ENCODE measurements at regions not wholly inside any gene's neighbourhood (a gene's known extent, or its start where the extent isn't known, plus 50 kb on each side); places are given as distances from the start of the nearest gene placed in this dataset.

DNA sequence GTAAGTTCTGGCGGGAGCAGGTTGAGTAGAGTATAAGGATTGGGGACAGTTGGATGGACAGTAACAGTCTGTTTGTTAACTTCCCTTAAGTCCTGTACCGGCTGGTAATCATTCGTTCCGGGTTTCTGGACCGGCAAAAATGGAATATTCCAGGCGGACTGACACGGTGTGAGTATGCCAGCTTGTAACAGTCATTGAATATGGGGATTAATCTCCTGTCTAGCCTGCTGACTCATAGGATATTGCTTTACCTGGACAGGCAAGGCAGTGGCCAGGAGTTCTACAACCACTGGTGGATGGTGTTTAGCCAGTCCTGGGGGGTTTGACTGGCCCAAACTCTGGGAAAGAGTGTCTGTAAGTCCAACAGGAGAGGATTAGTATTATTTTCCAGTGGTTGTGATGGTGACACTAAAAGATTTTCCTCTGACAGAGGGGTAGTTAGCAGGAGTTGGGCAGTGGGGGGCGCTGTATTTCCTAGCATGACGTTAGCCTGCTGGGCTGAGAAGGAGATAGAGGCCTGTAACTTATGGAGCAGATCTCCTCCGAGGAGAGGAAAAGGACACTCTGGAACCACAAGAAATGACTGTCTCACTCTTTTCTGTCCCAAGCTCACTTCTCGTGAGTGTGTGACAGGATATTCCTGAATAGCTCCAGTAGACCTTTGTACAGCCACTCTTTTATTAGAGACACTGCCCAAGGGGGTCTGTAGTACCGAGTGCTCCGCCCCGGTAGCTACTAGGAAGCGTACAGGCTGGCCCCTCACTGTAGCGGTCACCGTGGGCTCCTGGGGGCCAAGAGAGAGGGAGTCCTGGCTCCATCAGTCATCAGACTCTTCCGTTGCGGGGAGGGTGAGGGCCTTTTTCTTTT is 152.2 kb downstream of the TRIM27 start:
- H3K27me3 ChIP-seq = peaks cover 8% of the 10 kb centered on the region
- H3K9me3 ChIP-seq = no peaks in the 10 kb centered on the region
- H3K4me1 ChIP-seq = no peaks in the 10 kb centered on the region
- no peak for DNase-seq (ENCODE audit: low spot score in 2 of 2)
- intact Hi-C loops (cut with DNase I) = no loop called here
- no peak overlapping the region for H3K27ac ChIP-seq
- TF ChIP-seq, protein P1, sequence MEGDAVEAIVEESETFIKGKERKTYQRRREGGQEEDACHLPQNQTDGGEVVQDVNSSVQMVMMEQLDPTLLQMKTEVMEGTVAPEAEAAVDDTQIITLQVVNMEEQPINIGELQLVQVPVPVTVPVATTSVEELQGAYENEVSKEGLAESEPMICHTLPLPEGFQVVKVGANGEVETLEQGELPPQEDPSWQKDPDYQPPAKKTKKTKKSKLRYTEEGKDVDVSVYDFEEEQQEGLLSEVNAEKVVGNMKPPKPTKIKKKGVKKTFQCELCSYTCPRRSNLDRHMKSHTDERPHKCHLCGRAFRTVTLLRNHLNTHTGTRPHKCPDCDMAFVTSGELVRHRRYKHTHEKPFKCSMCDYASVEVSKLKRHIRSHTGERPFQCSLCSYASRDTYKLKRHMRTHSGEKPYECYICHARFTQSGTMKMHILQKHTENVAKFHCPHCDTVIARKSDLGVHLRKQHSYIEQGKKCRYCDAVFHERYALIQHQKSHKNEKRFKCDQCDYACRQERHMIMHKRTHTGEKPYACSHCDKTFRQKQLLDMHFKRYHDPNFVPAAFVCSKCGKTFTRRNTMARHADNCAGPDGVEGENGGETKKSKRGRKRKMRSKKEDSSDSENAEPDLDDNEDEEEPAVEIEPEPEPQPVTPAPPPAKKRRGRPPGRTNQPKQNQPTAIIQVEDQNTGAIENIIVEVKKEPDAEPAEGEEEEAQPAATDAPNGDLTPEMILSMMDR (IDR thresholded peaks at IDR 0.05) = no peak
- no peaks in the 10 kb centered on the region for H3K36me3 ChIP-seq
- H3K4me3 ChIP-seq = no peak overlapping the region

DNA sequence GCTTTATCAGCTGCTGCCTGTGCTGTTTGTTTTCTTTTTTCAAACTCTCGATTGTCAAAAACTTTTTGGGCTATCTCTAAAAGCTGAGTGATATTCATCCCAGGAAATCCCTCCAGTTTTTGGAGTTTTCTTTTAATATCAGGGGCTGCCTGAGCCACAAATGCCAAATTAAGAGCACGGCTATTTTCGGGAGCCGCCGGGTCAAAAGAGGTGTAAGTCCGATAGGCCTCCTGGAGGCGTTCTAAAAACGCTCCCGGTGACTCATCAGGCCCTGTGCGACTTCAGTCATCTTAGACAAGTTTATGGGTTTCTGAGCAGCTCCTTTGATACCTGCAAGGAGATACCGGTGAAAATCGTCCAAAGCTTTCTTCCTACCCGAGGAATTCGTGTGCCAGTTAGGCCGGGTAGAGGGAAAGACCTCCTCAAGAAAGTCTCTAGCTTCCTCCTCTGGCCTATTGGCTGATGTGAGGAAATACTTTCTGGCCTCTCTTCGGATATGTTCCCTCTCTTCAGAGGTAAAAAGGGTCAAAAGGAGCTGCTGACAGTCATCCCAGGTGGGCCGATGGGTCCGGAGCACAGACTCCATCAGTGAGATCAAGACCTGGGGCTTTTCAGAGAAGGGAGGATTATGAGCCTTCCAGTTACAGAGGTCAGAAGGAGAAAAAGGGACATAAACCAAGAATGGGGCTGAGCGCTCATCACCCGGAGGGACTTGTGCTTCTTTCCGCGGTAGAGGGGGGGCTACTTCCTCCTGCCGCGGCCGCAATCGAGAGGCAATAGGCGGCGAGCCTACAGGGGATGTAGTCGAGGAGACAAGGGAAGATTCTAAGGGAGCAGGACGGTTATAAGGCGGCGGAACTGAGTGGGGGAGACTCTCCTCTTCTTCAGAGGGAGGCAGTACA is 151.1 kb downstream of the TRIM27 start:
- H3K36me3 ChIP-seq = no peaks in the 10 kb centered on the region
- intact Hi-C loops (cut with DNase I) = no loop called here
- H3K9me3 ChIP-seq = no peaks in the 10 kb centered on the region
- TF ChIP-seq, protein P1 (IDR thresholded peaks at IDR 0.05) = no peak
- H3K27me3 ChIP-seq = peaks cover 8% of the 10 kb centered on the region
- H3K4me1 ChIP-seq = no peaks in the 10 kb centered on the region
- no peak overlapping the region for H3K4me3 ChIP-seq
- no peak for DNase-seq (ENCODE audit: low spot score in 2 of 2)
- H3K27ac ChIP-seq = no peak overlapping the region

DNA sequence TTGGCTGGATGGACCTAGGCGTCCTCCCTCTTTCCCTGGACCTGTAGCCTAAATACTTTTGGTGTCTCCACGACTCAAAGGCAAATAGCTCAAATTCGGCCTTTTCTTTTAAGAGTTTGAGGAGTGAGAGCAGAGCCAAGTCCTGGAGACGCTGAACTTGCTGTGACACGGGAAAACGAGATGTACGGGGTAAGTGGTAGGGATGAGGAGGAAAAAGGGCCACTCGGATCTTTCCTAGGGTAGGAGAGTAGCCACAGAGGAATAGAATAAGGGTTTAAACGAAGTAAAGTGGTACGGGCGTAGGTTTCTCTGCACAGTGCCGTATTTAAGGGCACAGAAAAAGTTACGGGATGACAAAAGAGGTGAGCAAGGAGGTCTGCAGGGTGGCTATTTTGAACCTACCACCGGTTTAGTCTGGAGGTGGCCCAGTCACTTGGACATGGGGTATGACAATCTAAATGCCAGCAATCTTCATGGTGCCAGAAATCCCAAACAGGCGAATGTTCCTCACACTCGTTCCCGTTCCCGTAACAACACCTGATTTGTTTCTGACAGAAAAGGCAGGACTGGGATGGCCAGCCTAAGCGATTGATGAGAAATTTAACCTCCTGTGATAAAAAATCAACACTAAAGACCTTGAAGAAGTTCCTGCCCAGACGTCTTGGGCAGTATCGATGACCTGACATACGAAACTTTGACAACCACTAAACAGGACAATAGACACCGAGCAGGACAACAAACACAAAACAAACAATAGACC is 149.3 kb downstream of the TRIM27 start:
- no peak overlapping the region for H3K27ac ChIP-seq
- H3K4me1 ChIP-seq = no peaks in the 10 kb centered on the region
- no peak overlapping the region for H3K4me3 ChIP-seq
- no peaks in the 10 kb centered on the region for H3K36me3 ChIP-seq
- no peaks in the 10 kb centered on the region for H3K9me3 ChIP-seq
- DNase-seq (ENCODE audit: low spot score in 2 of 2) = no peak
- intact Hi-C loops (cut with DNase I) = no loop called here
- TF ChIP-seq, protein P1 (IDR thresholded peaks at IDR 0.05) = no peak
- peaks cover 8% of the 10 kb centered on the region for H3K27me3 ChIP-seq

DNA sequence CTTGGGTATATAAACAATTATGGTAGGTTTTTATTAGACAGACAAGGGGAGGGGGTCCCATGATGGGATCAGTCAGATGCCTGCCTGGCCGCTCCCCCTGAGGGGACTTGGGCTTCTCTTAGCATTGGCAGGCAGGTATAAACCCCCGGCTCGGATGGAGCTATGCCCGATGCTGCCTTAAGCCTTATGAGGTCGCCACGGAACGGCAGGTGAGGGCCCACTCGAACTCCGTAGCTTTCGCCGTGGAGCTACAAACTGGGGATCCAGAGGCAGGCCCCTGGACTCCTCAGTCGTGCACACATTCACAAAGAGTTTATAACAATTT is 148.8 kb downstream of the TRIM27 start:
- H3K36me3 ChIP-seq = no peaks in the 10 kb centered on the region
- no peaks in the 10 kb centered on the region for H3K9me3 ChIP-seq
- H3K27me3 ChIP-seq = peaks cover 8% of the 10 kb centered on the region
- DNase-seq (ENCODE audit: low spot score in 2 of 2) = no peak
- no peaks in the 10 kb centered on the region for H3K4me1 ChIP-seq
- intact Hi-C loops (cut with DNase I) = no loop called here
- H3K27ac ChIP-seq = no peak overlapping the region
- TF ChIP-seq, protein P1 (IDR thresholded peaks at IDR 0.05) = no peak
- H3K4me3 ChIP-seq = no peak overlapping the region

DNA sequence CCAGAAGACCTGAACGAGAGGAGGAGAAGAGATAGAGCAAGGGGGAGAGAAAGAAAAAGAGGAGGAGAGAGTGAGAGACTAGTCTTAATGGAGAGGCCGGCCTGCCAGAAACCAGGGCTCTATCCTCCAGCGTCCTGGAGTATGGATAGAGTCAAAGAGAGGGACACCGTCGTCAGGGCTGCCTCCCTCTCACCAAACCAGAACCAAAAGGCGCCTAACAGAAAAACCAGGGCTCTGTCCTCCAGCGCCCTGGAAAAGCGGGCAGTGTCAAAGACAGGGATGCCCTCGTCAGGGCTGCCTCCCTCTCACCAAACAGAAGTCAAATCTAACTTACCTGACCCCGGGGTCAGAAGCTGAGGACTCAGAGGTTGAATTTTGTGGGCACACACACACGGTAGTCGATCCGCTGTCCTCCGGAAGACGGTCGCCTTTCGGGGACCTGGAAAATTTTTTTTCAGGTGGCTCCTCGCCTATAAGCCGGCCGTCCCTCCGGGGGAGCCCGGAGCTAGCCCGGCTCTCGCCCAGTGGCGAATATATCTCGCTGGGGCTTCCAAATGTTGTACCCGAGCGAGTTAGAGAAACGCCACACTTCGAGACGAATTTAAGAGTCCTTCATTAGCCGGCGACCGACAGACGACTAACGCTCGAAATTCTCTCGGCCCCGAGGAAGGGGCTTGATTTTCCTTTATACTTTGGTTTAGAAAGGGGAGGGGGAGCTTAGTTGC is 148.2 kb downstream of the TRIM27 start:
- H3K27ac ChIP-seq = no peak overlapping the region
- no peak for DNase-seq (ENCODE audit: low spot score in 2 of 2)
- H3K9me3 ChIP-seq = no peaks in the 10 kb centered on the region
- H3K4me3 ChIP-seq = no peak overlapping the region
- intact Hi-C loops (cut with DNase I) = no loop called here
- H3K27me3 ChIP-seq = peaks cover 8% of the 10 kb centered on the region
- H3K36me3 ChIP-seq = no peaks in the 10 kb centered on the region
- no peaks in the 10 kb centered on the region for H3K4me1 ChIP-seq
- TF ChIP-seq, protein P1 (IDR thresholded peaks at IDR 0.05) = no peak

Measured in ascending aorta (tissue), 2 donors.